NOMO-1 treated with dmso at 0.1 percent for 144 hours (cell line): ENCODE measurements at regions not wholly inside any gene's neighbourhood (a gene's known extent, or its start where the extent isn't known, plus 50 kb on each side); places are given as distances from the start of the nearest gene placed in this dataset.
"Not testable (repeated sequence)": the region's sequence is repeated elsewhere in the genome, so short reads cannot be mapped to it uniquely, and the experiment has no call there.

Experiments used
- DNase-seq: peaks from one replicate; lab custom pipeline; 2025; ENCODE audit not compliant: unreplicated experiment; lab: John Stamatoyannopoulos, UW

DNA sequence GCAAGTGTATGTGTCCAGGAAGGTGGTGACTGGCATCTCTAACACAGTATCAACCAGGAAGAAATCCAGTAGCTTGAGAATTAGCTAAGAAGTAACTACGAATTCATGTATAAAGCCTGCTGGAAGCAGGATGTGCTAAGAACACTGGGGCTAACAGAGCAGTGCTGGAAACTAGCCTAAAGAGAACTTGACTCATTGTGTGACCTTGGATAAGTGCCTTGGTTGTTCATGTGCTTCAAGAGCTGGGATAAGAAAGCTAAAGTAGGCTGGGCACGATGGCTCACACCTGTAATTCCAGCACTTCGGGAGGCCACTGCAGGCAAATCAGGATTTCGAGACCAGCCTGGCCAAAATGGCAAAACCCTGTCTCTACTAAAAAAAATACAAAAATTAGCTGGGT, 186.9 kb downstream of the RRAGC start:
- no peak for DNase-seq

DNA sequence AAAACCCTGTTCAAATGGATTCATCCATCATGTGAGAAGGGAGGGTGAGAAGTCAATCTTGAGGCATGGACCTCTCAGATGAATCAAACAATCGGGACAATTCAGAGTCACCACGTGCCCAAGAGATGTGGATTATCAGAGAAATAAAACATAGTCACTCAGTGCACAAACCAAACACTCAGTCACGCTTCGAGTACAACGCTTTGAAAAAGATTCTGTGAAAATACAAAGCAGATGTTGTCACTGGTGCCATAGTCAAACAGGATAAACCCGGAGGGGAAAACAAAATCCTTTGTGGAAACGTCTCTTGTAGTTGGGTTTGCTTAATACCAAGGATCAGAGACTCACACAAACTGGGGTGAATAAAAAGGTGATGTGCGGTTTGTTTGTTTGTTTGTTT, 188.4 kb downstream of the RRAGC start:
- no peak for DNase-seq

DNA sequence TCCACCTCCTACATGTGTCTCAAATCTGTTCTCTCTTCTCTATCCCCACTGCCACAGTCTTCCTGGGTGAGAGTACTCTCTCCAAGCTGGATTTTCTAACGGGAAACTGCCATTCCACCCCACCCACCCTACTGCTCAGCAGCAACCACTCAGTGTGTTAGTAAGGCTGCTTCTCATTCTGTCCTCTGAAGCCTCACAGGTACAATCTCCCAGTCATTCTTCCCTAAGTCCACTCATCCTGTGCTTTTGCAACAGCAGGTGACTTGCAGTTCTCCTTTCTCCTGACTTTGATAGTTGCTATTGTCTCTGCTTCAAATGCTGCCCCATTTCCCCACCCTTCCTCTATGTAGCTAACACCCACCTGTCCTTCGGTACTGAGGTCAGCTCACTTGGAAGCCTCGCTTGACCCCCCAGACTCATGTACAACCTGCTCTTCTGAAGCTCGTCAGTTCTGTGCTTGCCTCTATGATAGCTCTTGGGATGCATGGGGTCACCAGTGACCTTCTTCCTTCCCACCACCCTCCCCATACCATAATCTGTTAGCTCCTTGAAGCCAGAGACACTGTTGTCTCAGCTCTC, 188.9 kb downstream of the RRAGC start:
- DNase-seq, result no peak

DNA sequence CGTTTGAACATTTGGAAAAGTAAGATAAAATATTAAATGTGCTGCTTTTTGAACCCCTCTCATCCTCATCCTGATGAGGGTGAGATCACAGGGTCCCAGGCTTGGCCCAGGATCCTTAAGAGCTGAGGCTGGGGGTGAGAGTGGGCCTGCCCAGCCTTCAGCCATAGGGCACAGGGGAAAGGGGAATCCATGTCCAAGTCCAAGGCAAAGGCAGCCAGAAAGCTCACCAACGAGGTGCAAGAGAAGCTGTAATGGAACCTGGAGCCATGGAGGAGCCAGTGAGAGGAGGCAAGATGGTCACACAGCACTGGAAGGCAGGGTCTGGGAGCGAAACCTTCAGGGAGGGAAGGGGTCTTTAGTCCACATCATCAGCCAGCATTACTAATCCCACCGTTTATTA, 191.9 kb downstream of the RRAGC start:
- no peak for DNase-seq

DNA sequence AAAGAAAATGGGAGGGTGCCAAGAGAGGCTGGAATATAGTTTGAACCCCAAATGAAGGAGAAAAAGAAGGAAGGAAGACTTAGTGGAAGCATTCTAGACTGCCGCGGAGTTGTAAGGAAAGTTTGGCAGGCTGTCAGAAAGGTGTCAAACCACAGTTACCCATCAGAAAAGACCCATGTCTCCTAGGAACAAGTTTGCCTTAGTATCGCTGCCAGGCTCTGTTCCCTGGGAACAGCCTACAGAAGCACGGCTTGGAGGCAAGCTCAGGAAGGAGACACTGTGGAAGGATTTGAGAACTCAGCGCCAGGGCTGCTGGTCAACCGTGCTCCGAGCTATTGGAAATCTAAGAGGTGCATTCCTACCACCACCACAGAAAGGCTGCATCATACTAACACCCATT, 197.4 kb downstream of the RRAGC start:
- DNase-seq, result no peak

DNA sequence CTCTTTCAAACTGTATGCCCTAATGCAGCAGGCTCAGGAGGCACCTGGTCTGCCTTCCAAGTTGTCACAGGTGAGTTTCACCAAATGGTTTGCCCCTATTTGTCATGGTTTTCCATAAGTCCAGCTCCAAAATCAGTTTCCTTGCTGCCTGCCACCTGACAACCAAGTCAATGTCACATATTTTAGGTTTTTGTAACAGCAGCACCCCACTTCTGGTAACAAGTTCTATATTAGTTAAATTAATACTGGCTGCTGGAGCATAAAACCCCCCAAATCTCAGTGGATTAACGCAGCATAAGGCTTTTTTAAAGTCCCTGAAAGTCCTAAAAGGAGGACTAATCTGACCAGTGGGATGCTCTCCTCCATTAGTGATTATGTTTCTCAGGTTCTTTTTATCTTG, 200.7 kb downstream of the RRAGC start:
- DNase-seq, result no peak

DNA sequence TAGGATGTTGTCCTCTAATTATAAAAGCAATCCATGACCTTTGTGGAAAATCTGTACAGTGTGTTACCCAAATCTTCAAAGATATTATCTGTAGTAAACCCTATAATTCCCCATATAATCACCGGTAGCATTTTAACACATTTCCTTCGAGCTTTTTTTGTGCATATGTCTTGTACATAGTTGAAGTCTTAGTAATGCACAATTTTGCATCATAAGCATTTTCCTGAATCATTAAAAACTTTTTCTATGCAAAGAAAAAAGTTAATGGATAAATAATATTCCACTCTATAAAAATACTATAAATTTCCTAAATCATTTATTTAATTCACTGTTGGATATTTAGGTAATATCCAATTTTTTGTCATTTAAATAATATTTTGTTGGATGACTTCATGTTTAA, 201.7 kb downstream of the RRAGC start:
- DNase-seq, result no peak

DNA sequence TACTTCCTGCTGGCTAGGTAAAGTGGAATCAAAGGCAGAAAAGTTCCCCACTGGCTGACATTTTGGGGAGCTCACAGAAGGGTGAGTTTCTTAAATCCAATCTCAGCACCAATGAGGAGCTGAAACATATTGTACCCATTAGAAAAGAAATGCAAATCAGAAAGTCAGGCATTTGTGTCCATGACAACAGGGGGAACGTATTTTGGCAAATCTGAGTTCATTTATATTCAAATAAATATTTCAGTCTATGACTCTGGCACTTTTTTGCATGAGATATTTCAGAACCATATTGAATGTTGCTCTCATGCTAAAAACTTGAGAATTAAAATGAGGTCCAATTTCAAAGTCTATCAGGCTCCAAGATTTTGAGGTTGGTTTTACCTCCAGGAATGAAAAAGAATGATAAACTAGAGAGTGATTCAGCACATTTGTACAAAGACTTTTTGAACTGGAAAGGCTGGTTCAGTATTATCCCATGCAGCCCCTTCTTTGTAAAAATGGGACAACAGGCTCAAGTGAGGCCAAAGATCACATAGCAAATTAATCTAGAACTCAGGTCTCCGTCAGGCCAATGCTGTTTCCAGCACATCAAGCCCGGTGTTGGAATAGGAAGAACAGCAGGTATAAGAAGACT, 202.2 kb downstream of the RRAGC start:
- no peak for DNase-seq

DNA sequence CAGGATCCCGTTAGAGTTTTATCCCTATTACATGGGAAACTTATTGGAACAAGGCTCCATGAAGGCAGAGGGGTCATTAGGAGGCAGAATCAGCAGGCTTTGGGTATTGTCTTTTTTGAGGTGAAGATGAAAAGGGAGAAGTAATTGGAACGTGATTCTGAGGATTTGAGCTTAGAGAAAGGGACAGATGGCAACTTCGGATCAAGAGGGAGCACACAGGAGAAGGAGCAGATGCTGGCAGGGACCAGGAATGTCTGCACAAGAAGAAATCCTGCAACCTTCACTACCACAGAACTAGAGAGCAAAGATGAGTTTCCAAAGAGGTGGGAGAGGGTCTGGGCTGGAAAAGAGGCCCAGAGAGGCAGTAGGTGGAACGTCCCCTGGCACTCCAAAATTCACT, 202.8 kb downstream of the RRAGC start:
- no peak for DNase-seq

DNA sequence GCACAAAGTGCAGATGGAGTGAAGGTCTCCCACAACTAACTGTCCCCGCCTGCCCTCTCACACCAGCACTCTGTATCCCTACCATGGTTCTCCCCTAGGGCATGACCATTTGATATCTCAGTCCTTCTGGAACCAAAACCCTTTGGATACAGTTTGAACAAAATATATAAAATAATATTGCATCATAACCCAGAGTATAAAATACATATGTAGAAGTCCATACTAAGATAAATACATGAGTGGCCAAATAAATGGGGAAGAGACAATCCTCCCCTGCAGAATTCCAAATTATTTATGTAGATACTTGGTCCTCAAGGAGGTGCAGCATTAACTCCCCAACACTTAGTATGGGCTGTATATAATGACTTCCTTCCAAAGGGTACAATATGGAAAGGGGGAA, 207.4 kb downstream of the RRAGC start:
- DNase-seq, result no peak

DNA sequence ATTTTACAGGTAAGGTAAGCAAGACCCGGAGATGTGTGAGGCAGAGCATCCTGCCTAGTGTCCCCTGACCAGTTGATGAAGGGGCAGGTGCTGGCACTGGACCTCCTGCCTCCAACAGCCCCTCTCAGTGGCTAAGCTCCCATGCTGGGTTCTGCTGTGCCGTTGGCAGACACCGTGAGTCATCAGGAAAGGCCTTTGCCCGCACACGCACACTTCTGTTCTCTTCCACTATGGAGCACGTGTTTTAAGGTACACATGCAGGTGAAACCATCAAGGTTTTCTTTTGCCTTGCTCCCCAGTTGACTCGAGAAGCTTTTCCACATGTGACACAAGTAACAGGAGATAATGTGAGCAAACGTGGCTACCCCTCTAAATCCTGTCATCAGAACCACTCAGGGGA, 207.9 kb downstream of the RRAGC start:
- DNase-seq, result no peak

DNA sequence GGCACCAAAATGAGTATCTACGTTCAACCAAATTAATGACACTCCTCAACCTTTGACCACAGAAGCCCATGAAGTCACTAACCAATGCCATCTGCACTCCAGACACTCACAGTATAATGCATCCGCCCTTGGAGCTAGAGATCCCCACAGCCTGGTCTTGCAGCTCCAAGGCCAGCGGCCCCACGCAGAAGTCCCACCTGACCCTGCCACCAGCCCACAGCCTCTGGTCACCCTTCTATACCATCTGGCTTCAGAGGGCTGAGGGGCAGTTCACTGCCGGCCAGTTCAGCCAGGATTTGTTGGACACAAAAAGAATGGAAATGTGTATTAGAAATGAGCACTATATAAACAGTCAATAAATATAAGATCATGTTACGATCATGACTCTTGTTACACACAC, 211.2 kb downstream of the RRAGC start:
- no peak for DNase-seq

DNA sequence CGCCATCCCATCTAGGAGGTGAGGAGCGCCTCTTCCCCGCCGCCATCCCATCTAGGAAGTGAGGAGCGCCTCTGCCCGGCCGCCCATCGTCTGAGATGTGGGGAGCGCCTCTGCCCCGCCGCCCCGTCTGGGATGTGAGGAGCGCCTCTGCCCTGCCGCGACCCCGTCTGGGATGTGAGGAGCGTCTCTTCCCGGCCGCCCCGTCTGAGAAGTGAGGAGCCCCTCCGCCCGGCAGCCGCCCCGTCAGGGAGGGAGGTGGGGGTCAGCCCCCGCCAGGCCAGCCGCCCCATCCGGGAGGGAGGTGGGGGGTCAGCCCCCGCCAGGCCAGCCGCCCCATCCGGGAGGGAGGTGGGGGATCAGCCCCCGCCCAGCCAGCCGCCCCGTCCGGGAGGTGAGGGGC, 212.2 kb downstream of the RRAGC start:
- DNase-seq, result not testable (repeated sequence)

DNA sequence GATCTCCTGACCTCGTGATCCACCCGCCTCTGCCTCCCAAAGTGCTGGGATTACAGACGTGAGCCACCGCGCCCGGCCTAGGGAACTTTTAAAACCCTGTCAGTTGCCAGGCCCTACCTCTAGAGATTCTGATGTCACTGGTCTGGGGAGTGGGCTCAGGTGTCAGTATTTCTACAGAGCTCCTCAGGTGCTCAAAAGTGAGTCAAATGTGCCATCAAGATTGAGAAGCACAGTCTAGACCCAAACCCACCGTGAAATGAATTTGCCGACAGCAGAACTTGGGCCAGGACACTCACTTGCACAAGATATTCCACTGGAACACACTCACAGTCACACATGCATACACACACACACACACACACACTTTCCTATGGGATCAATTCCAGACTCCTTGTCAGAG, 215.5 kb downstream of the RRAGC start:
- DNase-seq, result no peak

DNA sequence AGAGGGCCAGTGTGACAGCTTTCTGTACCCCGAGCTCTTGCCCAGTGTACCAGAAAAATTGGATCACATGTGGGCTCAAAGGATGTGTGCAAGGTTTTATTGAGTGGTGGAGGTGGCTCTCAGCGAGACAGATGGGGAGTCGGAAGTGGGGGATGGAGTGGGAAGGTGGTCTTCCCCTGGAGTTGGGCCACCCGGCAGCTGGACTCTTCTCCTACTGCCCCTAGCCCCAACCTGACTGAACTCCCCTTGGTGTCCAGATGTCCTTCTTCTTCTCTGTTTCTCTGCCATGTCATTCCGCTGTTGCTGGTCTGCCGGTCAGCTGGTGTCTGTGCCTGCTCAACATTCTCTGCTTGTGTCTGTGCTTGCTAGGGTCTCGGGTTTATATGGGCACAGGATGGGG, 217.9 kb downstream of the RRAGC start:
- no peak for DNase-seq

DNA sequence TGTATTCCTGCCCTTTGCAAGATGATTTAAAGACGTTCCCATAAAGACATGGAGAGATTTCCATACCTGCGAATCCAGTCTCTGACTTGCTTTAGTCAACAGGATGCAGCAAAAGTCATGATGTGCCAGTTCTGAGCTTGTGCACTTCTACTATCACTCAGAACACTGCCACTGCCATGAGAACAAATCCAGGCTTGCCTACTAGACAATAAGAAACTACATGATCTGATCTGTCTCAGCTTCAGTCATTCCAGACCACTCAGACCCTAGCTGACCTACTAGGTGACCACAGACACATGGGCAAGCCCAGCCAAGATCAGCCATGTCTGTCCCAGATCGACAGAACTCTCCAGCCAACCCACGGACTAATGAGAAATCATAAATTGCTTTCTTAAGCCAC, 219.2 kb downstream of the RRAGC start:
- no peak for DNase-seq

DNA sequence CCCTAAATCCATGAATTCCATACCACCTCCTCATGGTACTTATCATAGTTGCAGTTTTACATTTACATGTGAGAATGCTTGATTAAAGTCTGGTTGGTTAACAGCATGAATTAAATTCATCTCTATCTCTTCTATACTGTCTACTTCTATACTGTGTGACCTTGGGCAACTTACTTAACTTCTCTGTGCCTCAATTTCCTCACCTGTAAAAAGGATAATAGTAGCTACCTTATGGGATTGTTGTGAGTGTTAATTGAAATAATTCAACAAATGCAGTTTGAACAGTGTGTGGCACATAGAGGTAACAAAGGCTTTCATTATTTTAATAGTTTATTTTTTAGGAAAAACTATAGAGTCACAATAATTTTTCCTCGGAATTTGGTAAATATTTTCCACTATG, 231.3 kb downstream of the RRAGC start:
- no peak for DNase-seq

DNA sequence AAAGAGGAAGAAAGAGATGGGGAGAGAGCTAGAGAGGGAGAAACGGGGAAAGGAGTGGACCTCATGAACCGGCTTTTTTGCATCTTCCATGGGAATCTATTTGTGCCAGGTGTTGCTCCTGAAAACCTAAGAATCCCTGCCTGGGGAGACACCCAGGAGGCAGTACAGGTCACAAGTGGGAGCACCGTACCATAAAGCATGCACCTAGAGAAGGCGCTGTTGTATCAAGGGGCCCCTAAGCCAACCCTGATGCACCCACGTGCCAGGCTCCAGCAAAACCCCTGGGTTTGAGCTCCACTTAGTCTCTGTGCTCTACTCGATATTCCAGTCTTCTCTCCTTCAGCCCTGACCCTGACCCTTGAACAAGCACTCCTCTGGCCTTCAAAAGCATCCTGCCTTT, 233.6 kb downstream of the RRAGC start:
- DNase-seq, result no peak

DNA sequence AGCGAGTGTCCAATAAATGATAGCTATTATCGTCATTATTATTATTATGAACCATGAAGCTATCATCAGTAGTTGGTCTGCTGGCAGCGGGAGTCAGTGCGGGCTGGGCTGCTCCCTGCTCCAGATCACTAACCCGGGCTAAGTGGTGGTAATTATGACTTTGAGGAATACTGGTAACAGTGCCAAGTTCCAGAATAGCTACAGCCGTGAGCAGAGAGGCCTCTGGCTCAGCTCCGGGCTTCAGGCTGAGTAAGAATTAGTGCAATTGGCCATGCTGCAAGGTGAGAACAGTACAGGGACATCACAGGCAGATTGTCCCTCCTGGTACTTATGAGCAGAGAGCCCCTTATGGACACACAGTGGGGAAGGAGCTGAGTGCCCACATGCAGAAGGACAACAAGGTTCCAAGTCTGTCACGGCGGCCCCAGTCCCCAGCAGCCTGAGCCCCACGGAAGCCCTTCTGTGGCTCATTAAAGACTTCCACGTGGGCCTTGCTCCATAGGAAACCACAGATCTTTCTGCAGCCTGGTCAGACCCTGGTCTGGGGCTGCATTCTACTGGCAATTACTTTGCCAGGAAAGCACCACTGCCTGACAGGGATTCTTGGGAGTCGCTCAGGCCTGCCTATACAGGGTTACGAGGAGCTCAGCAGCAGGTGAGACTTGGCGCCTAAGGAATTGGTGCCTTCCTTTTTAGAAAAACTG, 235.1 kb downstream of the RRAGC start:
- no peak for DNase-seq

DNA sequence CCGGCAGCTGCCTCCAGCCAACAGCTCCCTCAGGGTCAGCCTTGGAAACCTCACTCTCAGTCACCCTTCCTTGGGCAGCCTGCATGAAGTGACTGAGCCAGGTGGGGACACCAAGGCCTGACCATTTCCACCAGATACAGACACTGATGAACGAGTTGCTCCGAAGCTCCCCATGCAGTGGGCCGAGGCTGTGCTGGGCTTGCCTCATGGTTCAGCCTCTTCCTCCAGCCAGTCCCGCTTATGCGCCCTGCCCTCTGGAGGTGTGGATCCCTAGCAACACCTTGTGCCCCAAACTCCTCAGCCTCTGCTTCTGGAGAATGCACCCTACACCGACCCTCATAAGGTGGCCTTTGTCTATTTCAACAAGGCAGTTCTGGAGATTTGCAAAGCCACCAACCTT, 236.0 kb downstream of the RRAGC start:
- no peak for DNase-seq

DNA sequence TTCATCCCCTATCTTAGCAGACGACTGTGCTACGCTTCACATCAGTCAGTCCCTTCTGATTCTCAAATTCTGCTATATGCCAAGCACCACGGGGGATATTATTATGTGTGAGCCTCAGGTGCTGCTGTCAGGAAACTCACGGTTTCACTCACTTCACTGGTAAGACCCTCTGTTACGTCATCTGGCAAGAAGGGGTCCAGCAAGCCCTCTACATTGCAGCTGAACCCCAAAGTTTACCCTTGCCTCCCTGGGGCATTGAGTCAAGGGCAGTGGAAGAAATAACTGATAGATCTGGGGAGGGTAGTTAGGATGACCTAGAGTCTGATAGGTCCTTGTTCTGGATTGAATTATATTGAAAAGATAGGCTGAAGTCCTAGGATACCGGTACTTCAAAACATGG, 237.4 kb downstream of the RRAGC start:
- DNase-seq, result no peak

DNA sequence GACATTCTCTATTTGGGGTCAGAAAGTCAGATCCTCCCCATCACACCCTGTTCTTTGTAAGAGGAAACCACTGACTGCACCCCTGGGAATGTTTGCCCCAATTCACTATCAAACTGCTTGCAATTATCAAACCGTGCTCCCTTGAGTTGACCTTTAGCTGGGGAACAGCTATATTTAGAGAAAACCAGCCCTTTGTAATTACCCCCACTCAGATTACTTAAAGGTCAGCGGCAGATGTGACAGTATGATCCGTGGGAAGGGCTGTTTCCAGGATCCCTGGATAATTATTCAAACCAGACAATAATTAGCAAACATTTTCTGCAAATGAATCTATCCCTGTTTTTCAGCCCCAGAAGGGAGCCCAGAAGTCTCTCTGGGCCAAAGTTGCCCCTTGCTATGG, 242.7 kb downstream of the RRAGC start:
- DNase-seq, result no peak

DNA sequence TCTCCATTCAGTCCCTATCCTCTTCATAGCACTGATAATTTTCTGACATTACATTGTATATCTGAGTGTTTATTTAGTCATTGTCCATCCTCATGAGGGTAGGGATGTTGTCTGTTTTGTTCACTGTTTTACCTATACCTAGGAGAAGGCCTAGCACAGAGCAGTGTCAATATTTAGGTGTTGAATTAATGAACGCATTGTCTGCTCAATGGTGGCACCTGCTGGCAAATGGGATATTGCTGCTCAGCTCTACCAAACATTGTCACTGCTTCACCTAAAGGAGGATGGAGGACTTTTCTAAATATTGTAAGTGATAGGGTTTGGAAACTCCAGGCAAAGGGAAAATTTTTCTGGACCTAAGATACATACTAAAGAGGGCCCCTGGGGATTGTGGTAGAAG, 243.9 kb downstream of the RRAGC start:
- DNase-seq, result no peak
